Activated CD4-positive, alpha-beta T cell treated with anti-CD3 and anti-CD28 coated beads, Interleukin-2, amount 10 ng/mL, durations not matched to agents 7 days and 5 days (primary cell): ENCODE measurements at regions not wholly inside any gene's neighbourhood (a gene's known extent, or its start where the extent isn't known, plus 50 kb on each side); places are given as distances from the start of the nearest gene placed in this dataset.
"Not testable (repeated sequence)": the region's sequence is repeated elsewhere in the genome, so short reads cannot be mapped to it uniquely, and the experiment has no call there.

Experiments
- CTCF ChIA-PET: fragments of 350-600 bp; sonication (Branson Sonifier 250); formaldehyde crosslinking; loops from one replicate; lab custom pipeline; 2021; ENCODE audit warnings: antibody characterized with exemption; lab: Charles Lee
- POLR2A ChIA-PET: fragments of 350-600 bp; sonication (Branson Sonifier 250); formaldehyde crosslinking; loops from one replicate; lab custom pipeline; 2021; ENCODE audit warnings: antibody characterized with exemption; lab: Charles Lee
- DNase-seq: peaks from one replicate; pipeline ENCODE4 v3.0.0-alpha.2; 2020
- H3K27ac Mint-ChIP-seq: one replicate; pipeline ENCODE4 v1.8.0; 2021; ENCODE audit warnings: mild to moderate bottlenecking, moderate library complexity, mixed read lengths
- H3K27me3 Mint-ChIP-seq: one replicate; pipeline ENCODE4 v1.8.0; 2021; ENCODE audit warnings: mixed read lengths
- H3K36me3 Mint-ChIP-seq: one replicate; pipeline ENCODE4 v1.8.0; 2021; ENCODE audit warnings: low read depth, mixed read lengths
- H3K4me1 Mint-ChIP-seq: one replicate; pipeline ENCODE4 v1.8.0; 2021; ENCODE audit warnings: mixed read lengths
- H3K4me3 Mint-ChIP-seq: one replicate; pipeline ENCODE4 v1.8.0; 2021; ENCODE audit warnings: mild to moderate bottlenecking, moderate library complexity, mixed read lengths
- H3K9me3 Mint-ChIP-seq: one replicate; pipeline ENCODE4 v1.8.0; 2021; ENCODE audit warnings: mixed read lengths

GRCh38 chr10:23557777-23558176 is 118.9 kb downstream of the OTUD1 start:
- Mint-ChIP-seq H3K9me3 (peaks cover 4% of the 10 kb centered on the region), H3K27ac (no peak overlapping the region), H3K4me1 (no peaks in the 10 kb centered on the region), H3K27me3 (no peaks in the 10 kb centered on the region), H3K36me3 (no peaks in the 10 kb centered on the region), H3K4me3 (no peak overlapping the region)
- POLR2A ChIA-PET: no interaction called here
- DNase-seq: no peak
- CTCF ChIA-PET: interaction anchor here (1.0 kb wide), 1 partner anchor 28 kb away, joined by 3 read pairs; no protein-coding TSS in a partner anchor

- Mint-ChIP-seq H3K36me3 (no peaks in the 10 kb centered on the region), H3K27ac (no peak overlapping the region), H3K27me3 (no peaks in the 10 kb centered on the region), H3K4me3 (no peak overlapping the region), H3K4me1 (no peaks in the 10 kb centered on the region), H3K9me3 (peaks cover 4% of the 10 kb centered on the region)
- POLR2A ChIA-PET: no interaction called here
- CTCF ChIA-PET: interaction anchor here (1.0 kb wide), 1 partner anchor 29 kb away, joined by 3 read pairs; no protein-coding TSS in a partner anchor
- no peak for DNase-seq
Observed at GRCh38 chr10:23558361-23558799, 119.5 kb downstream of the OTUD1 start.

- POLR2A ChIA-PET: interaction anchor here (0.6 kb wide), 1 partner anchor 1877 kb away, joined by 3 read pairs; no protein-coding TSS in a partner anchor
Observed at GRCh38 chr10:23568996-23569395, 130.1 kb downstream of the OTUD1 start.

DNA sequence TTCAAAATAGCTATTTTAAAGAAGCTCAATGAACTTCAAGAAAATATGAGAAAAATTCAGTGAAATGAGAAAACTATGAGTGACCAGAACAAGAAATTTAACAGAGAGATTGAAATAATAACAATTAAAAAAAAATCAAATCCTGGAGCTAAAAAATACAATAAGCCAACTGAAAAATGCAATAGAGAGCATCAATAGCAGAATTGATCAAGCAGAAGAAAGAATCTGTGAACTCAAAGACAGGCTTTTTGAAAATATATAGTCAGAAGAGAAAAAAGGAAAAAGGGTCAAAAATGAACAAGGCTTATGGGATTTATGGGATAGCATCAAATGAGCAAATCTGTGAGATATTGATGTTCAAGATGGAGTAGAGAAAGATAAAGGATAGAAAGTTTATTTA is 133.0 kb downstream of the OTUD1 start:
- no peak overlapping the region for H3K4me3 Mint-ChIP-seq
- peaks cover 11% of the 10 kb centered on the region for H3K9me3 Mint-ChIP-seq
- H3K27ac Mint-ChIP-seq: no peak overlapping the region
- no peaks in the 10 kb centered on the region for H3K4me1 Mint-ChIP-seq
- ChIA-PET POLR2A (no interaction called here), CTCF (interaction anchor here (0.8 kb wide), 1 partner anchor 125 kb away, joined by 3 read pairs; no protein-coding TSS in a partner anchor)
- H3K36me3 Mint-ChIP-seq: peaks cover 2% of the 10 kb centered on the region
- DNase-seq: no peak
- no peaks in the 10 kb centered on the region for H3K27me3 Mint-ChIP-seq

More at GRCh38 chr10:23568996-23569395, 130.1 kb downstream of the OTUD1 start:
- CTCF ChIA-PET: interaction anchor here (0.6 kb wide), 1 partner anchor 1661 kb away, joined by 4 read pairs; no protein-coding TSS in a partner anchor
- DNase-seq: no peak
- H3K4me3 Mint-ChIP-seq: no peak overlapping the region
- H3K36me3 Mint-ChIP-seq: peaks cover 2% of the 10 kb centered on the region
- H3K9me3 Mint-ChIP-seq: peaks cover 11% of the 10 kb centered on the region
- H3K27ac Mint-ChIP-seq: no peak overlapping the region
- no peaks in the 10 kb centered on the region for H3K4me1 Mint-ChIP-seq
- no peaks in the 10 kb centered on the region for H3K27me3 Mint-ChIP-seq

- H3K27me3 Mint-ChIP-seq: no peaks in the 10 kb centered on the region
- no peak for DNase-seq
- no peak overlapping the region for H3K4me3 Mint-ChIP-seq
- no peak overlapping the region for H3K27ac Mint-ChIP-seq
- ChIA-PET CTCF (interaction anchor here (0.7 kb wide), 1 partner anchor 42 kb away, joined by 3 read pairs; no protein-coding TSS in a partner anchor), POLR2A (no interaction called here)
- H3K36me3 Mint-ChIP-seq: no peaks in the 10 kb centered on the region
- H3K4me1 Mint-ChIP-seq: no peaks in the 10 kb centered on the region
- H3K9me3 Mint-ChIP-seq: no peaks in the 10 kb centered on the region
Observed at GRCh38 chr10:23581906-23582450, 143.1 kb downstream of the OTUD1 start.

DNA sequence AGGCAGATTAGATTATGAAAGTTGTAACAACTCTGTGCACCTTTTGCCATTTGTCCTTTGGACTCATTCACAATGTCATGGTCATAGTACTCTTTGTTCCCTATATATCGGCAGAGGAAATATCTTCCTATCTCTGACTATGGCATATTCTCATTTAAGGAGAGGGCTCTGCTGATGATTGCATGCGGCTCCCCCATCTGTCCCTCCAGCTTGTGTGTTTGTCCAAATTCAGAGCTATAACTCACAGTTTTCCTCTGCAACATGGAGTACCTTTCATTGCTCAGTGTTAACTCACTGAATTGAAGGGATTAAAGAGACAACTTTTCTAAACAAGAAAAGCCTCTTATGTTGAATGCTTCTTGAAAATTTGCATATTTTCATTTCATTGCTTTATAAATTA is 145.5 kb downstream of the OTUD1 start:
- no peak overlapping the region for H3K27ac Mint-ChIP-seq
- no peaks in the 10 kb centered on the region for H3K27me3 Mint-ChIP-seq
- no peaks in the 10 kb centered on the region for H3K36me3 Mint-ChIP-seq
- no peaks in the 10 kb centered on the region for H3K9me3 Mint-ChIP-seq
- CTCF ChIA-PET: no interaction called here
- POLR2A ChIA-PET: no interaction called here
- no peaks in the 10 kb centered on the region for H3K4me1 Mint-ChIP-seq
- DNase-seq: no peak
- no peak overlapping the region for H3K4me3 Mint-ChIP-seq

DNA sequence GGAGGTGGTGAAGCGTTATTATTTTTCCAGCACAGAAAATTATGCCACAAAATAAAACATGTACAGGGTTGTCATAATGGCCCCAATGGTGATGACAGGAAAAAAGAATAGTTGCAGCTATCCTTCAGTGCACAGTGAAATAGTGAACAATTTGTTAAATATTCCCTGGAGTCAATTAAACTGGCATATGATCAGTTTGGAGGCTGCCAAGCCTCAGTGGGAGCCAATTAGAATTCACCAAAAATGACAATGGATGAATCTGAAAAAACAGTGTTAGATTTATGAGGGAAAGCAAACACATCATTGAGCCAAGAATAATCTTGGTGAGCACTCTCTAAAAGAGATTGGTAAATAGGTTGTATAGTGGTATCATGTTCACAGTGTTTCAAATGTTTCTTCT is 146.3 kb downstream of the OTUD1 start:
- ChIA-PET CTCF (no interaction called here), POLR2A (no interaction called here)
- no peak overlapping the region for H3K27ac Mint-ChIP-seq
- H3K36me3 Mint-ChIP-seq: no peaks in the 10 kb centered on the region
- no peak for DNase-seq
- H3K4me1 Mint-ChIP-seq: no peaks in the 10 kb centered on the region
- no peak overlapping the region for H3K4me3 Mint-ChIP-seq
- no peaks in the 10 kb centered on the region for H3K27me3 Mint-ChIP-seq
- no peaks in the 10 kb centered on the region for H3K9me3 Mint-ChIP-seq

GRCh38 chr10:23585666-23586065 is 146.8 kb downstream of the OTUD1 start:
- POLR2A ChIA-PET: no interaction called here
- Mint-ChIP-seq H3K4me3 (no peak overlapping the region), H3K27ac (no peak overlapping the region), H3K36me3 (no peaks in the 10 kb centered on the region), H3K4me1 (no peaks in the 10 kb centered on the region), H3K9me3 (no peaks in the 10 kb centered on the region), H3K27me3 (no peaks in the 10 kb centered on the region)
- DNase-seq: no peak
- CTCF ChIA-PET: no interaction called here

DNA sequence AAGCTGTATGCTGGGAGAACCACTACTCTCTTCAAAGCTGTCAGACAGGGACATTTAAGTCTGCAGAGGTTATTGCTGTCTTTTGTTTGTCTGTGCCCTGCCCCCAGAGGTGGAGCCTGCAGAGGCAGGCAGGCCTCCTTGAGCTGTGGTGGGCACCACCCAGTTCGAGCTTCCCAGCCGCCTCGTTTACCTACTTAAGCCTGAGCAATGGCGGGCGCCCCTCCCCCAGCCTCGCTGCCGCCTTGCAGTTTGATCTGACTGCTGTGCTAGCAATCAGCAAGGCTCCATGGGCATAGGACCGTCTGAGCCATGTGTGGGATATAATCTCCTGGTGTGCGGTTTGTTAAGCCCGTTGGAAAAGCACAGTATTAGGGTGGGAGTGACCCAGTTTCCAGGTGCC is 156.4 kb downstream of the OTUD1 start:
- H3K9me3 Mint-ChIP-seq: peaks cover 17% of the 10 kb centered on the region
- H3K27me3 Mint-ChIP-seq, DNase-seq, H3K4me1 Mint-ChIP-seq, POLR2A ChIA-PET, H3K36me3 Mint-ChIP-seq, H3K27ac Mint-ChIP-seq, H3K4me3 Mint-ChIP-seq, CTCF ChIA-PET: not testable (repeated sequence)

GRCh38 chr10:23604613-23605012 is 165.7 kb downstream of the OTUD1 start:
- Mint-ChIP-seq H3K9me3 (no peaks in the 10 kb centered on the region), H3K4me3 (no peak overlapping the region), H3K27ac (no peak overlapping the region), H3K4me1 (no peaks in the 10 kb centered on the region), H3K36me3 (no peaks in the 10 kb centered on the region), H3K27me3 (no peaks in the 10 kb centered on the region)
- POLR2A ChIA-PET: no interaction called here
- DNase-seq: no peak
- CTCF ChIA-PET: no interaction called here

DNA sequence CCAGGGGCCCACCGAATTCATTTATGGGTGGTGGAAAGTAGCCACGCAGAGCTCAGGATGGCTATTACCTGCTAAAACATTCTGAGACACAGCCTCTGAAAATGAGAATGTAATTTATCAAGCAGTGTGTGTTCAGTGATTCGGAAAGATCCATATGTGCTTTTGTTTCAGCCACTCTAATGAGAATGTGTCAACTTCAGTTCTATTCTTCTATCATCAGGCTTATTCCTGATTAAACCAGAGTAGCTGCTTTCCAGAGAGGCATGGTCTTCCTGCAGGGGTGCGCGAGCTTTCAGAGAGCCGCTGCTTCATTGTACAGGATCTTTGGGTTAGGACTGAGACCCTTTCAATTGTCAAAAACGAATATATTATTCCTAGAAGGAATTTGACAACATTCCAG is 167.6 kb downstream of the OTUD1 start:
- CTCF ChIA-PET: no interaction called here

GRCh38 chr10:23608926-23609325 is 170.1 kb downstream of the OTUD1 start:
- Mint-ChIP-seq H3K4me3 (no peak overlapping the region), H3K4me1 (no peaks in the 10 kb centered on the region), H3K27me3 (no peaks in the 10 kb centered on the region), H3K36me3 (no peaks in the 10 kb centered on the region), H3K27ac (no peak overlapping the region), H3K9me3 (no peaks in the 10 kb centered on the region)
- ChIA-PET POLR2A (no interaction called here), CTCF (interaction anchor here (0.6 kb wide), 1 partner anchor 48 kb away, joined by 3 read pairs; no protein-coding TSS in a partner anchor)
- DNase-seq: no peak

More for the DNA sequence above, 167.6 kb downstream of the OTUD1 start:
- Mint-ChIP-seq H3K27ac (no peak overlapping the region), H3K36me3 (no peaks in the 10 kb centered on the region), H3K9me3 (no peaks in the 10 kb centered on the region), H3K27me3 (no peaks in the 10 kb centered on the region), H3K4me1 (no peaks in the 10 kb centered on the region), H3K4me3 (no peak overlapping the region)
- DNase-seq: no peak
- POLR2A ChIA-PET: no interaction called here

DNA sequence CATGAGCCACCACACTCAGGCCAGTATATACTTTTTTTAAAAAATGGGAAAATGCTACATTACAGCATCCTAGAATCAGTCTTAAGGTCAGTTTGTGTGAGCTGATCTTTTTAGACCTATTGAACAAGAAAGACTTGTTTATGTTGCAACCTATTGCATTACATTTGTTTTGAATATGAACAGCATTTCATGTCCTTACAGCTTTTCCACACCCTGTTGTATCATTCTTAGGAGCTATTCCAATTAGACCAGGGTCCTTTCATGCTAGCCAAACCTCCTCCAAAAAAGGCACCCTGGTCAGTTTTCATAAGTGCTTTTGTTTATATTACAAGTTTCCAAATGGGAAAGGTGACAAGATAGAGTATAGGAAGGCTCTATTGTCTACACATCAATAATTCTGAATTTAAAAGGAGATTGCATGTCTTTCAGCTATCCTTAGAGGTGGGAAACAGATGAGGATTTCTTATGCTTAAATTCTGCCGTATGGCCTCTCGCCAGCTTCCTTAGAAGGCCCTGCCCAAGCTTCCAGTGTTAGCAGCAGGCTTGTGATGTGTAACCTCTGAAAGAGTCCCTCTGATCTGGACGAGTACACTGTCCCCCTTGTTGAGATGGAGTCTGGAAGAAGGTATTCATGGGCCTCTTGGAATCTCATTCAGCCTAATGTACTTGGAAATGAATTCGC is 171.9 kb downstream of the OTUD1 start:
- no peaks in the 10 kb centered on the region for H3K9me3 Mint-ChIP-seq
- H3K36me3 Mint-ChIP-seq: no peaks in the 10 kb centered on the region
- no peak for DNase-seq
- H3K27me3 Mint-ChIP-seq: no peaks in the 10 kb centered on the region
- H3K4me3 Mint-ChIP-seq: no peak overlapping the region
- ChIA-PET POLR2A (no interaction called here), CTCF (no interaction called here)
- H3K27ac Mint-ChIP-seq: no peak overlapping the region
- H3K4me1 Mint-ChIP-seq: no peaks in the 10 kb centered on the region
